Heart left ventricle (tissue), 16 donors: ENCODE measurements at regions not wholly inside any gene's neighbourhood (a gene's known extent, or its start where the extent isn't known, plus 50 kb on each side); places are given as distances from the start of the nearest gene placed in this dataset.
"Not testable (repeated sequence)": the region's sequence is repeated elsewhere in the genome, so short reads cannot be mapped to it uniquely, and the experiment has no call there.

Experiments
- ATAC-seq, 4 donors: fragments of 200-7000 bp; cut with Tn5 transposase; one replicate each; pipeline ENCODE4 v1.9.1; 2020 to 2022; ENCODE audit warnings: moderate library complexity in 4 of 4, mild to moderate bottlenecking in 3 of 4, moderate number of reproducible peaks in 1 of 4
- DNase-seq, 5 donors: peaks; one replicate each; pipeline ENCODE4 v3.0.0-alpha.2; 2020
- H3K27ac ChIP-seq, 12 donors: fragments of 200-600 bp; sonication (generic) in 4 of 12; one replicate each; pipeline versions ENCODE4 v1.5.0 to v1.8.0; 2016 to 2022; ENCODE audit warnings: mild to moderate bottlenecking in 2 of 12
- H3K27me3 ChIP-seq, 9 donors: fragments of 200-600 bp; sonication (generic) in 2 of 9; one replicate each; pipeline versions ENCODE4 v1.5.1 to v1.8.0; 2016 to 2022; ENCODE audit warnings: mild to moderate bottlenecking in 3 of 9
- H3K36me3 ChIP-seq, 9 donors: fragments of 200-600 bp; sonication (generic) in 2 of 9; one replicate each; pipeline versions ENCODE4 v1.5.0 to v1.8.0; 2018 to 2022; ENCODE audit warnings: mild to moderate bottlenecking in 2 of 9
- H3K4me1 ChIP-seq, 12 donors: fragments of 200-600 bp; sonication (generic) in 4 of 12; one replicate each; pipeline versions ENCODE4 v1.5.0 to v1.8.0; 2016 to 2022; ENCODE audit warnings: mild to moderate bottlenecking in 3 of 12
- H3K4me3 ChIP-seq, 12 donors: fragments of 200-600 bp; sonication (generic) in 4 of 12; one replicate each; pipeline versions ENCODE4 v1.5.0 to v1.8.0; 2017 to 2022; ENCODE audit warnings: mild to moderate bottlenecking in 9 of 12, moderate library complexity in 4 of 12
- H3K9me3 ChIP-seq, 12 donors: fragments of 200-600 bp; sonication (generic) in 4 of 12; one replicate each; pipeline versions ENCODE4 v1.5.0 to v1.8.0; 2016 to 2022; ENCODE audit warnings: mild to moderate bottlenecking in 1 of 12
- CTCF ChIP-seq, 12 donors: fragments of 200-600 bp; sonication (generic) in 4 of 12; IDR thresholded peaks; one replicate each; pipeline versions ENCODE4 v1.5.0 to v1.8.0; 2018 to 2022; ENCODE audit warnings: antibody characterized with exemption in 12 of 12, mild to moderate bottlenecking in 5 of 12
- POLR2A ChIP-seq, 2 donors: fragments of 450-650 bp; IDR thresholded peaks; one replicate each; pipeline ENCODE4 v1.6.1; 2017; ENCODE audit warnings: antibody characterized with exemption in 2 of 2, mild to moderate bottlenecking in 2 of 2, moderate library complexity in 2 of 2
- WGBS, 4 donors: extraction: QIAGEN DNeasy Blood & Tissue Kit in 2 of 4; methylation state at CpG; one replicate each; pipeline versions ENCODE4 v1.1.5 to v1.1.7; 2013 to 2018; 5-methylcytosine and 5-hydroxymethylcytosine counted together
- intact Hi-C, 10 donors: fragments of 100-400 bp; cut with DNase I; formaldehyde crosslinking; loops; one replicate each; pipeline versions ENCODE4 v1.11.1 to v1.14.2; 2022
- donor health status: ischemic (EF 13 %, LVEDD 7.1; RV severe dilation, severe dysfunction).
- donor health status: healthy with polysubstance abuse.
- donor health status: DM: no; HTN: yes; CAD: no.
- donor health status: DM: no; HTN: no; CAD: no.
- donor health status: ischemic (EF 25% LVEDD 6.9; RV normal size, moderate dysfunction).
- donor health status: ischemic (EF 25% LVEDD 5.7; RV mildly dilated, moderate dysfunction).
- donor health status: healthy.
- donor health status: DM: yes; HTN: yes; CAD: no.
- donor health status: ischemic (EF 35%, LVEDD 5.7; RV mildly dilated, moderate dysfunction).
- donor health status: nonischemic (EF 11% LVEDD 7.7; RV severe dilation, severe dysfunction).
- donor health status: DM: yes; HTN: yes; CAD: no.
- donor health status: PGD.
- donor health status: ischemic (EF 29% LVEDD 5.4; RV normal size, mild dysfunction).
- donor health status: nonischemic (EF 23%, LVEDD 6.1; RV moderate dilation, normal function).

GRCh38 chr2:17206771-17207170 lies 311.5 kb downstream of the RAD51AP2 start:
- H3K36me3 ChIP-seq: no peaks in the 10 kb centered on the region
- no peak overlapping the region for H3K27ac ChIP-seq
- DNase-seq (no peak), ATAC-seq (no peak)
- H3K27me3 ChIP-seq: no peaks in the 10 kb centered on the region
- TF ChIP-seq POLR2A (IDR thresholded peaks at IDR 0.05) (no peak), CTCF (IDR thresholded peaks at IDR 0.05) (no peak)
- no peak overlapping the region for H3K4me3 ChIP-seq
- peaks cover 0 to 6% (median 0%) of the 10 kb centered on the region in 12 donors for H3K9me3 ChIP-seq
- no peaks in the 10 kb centered on the region for H3K4me1 ChIP-seq
- intact Hi-C loops: no loop called here

GRCh38 chr2:17204214-17204613 lies 314.0 kb downstream of the RAD51AP2 start:
- DNase-seq, H3K27ac ChIP-seq, ATAC-seq, H3K4me1 ChIP-seq, H3K4me3 ChIP-seq, H3K9me3 ChIP-seq, intact Hi-C loops, H3K27me3 ChIP-seq, H3K36me3 ChIP-seq: not testable (repeated sequence)
- WGBS, 4 donors: 67 to 98% (median 82%) methylated on average over 1 of the region's 1 CpG

- 72 to 84% (median 75%) methylated on average over 4 of the region's 4 CpGs for WGBS, 4 donors
- H3K4me1 ChIP-seq, H3K36me3 ChIP-seq, intact Hi-C loops, H3K27me3 ChIP-seq, DNase-seq, ATAC-seq, H3K9me3 ChIP-seq, H3K4me3 ChIP-seq: not testable (repeated sequence)
- peak overlapping the region in 1 of 12 donors; percentile 24 for H3K27ac ChIP-seq
Measured at GRCh38 chr2:17202628-17203027, 315.6 kb downstream of the RAD51AP2 start.

- DNase-seq: no peak
- no peaks in the 10 kb centered on the region for H3K36me3 ChIP-seq
- no peak overlapping the region for H3K27ac ChIP-seq
- no peak overlapping the region for H3K4me3 ChIP-seq
- TF ChIP-seq CTCF (IDR thresholded peaks at IDR 0.05) (no peak), POLR2A (IDR thresholded peaks at IDR 0.05) (no peak)
- ATAC-seq: no peak
- H3K4me1 ChIP-seq: no peaks in the 10 kb centered on the region
- intact Hi-C loops: no loop called here
- peaks cover 0 to 3% (median 0%) of the 10 kb centered on the region in 12 donors for H3K9me3 ChIP-seq
- H3K27me3 ChIP-seq: no peaks in the 10 kb centered on the region
- WGBS, 4 donors: 75 to 87% (median 81%) methylated on average over 3 of the region's 3 CpGs
Measured at GRCh38 chr2:17199741-17200140, 318.5 kb downstream of the RAD51AP2 start.

GRCh38 chr2:17196380-17196779 lies 321.9 kb downstream of the RAD51AP2 start:
- H3K36me3 ChIP-seq: no peaks in the 10 kb centered on the region
- H3K4me1 ChIP-seq: no peaks in the 10 kb centered on the region
- H3K9me3 ChIP-seq: no peaks in the 10 kb centered on the region
- intact Hi-C loops: no loop called here
- no peak overlapping the region for H3K27ac ChIP-seq
- TF ChIP-seq CTCF (IDR thresholded peaks at IDR 0.05): no peak
- no peak for TF ChIP-seq POLR2A (IDR thresholded peaks at IDR 0.05)
- ATAC-seq: no peak
- 79 to 88% (median 86%) methylated on average over 3 of the region's 3 CpGs for WGBS, 4 donors
- no peak overlapping the region for H3K4me3 ChIP-seq
- H3K27me3 ChIP-seq: no peaks in the 10 kb centered on the region
- no peak for DNase-seq
